Cardiac muscle cell (in vitro differentiated cells and primary cell): ENCODE measurements at regions not wholly inside any gene's neighbourhood (a gene's known extent, or its start where the extent isn't known, plus 50 kb on each side); places are given as distances from the start of the nearest gene placed in this dataset.

Experiments used
- DNase-seq, 2 donors: peaks; one replicate each; pipeline versions ENCODE4 v3.0.0 to v3.0.0-alpha.2; 2010 to 2017; ENCODE audit warnings: low read depth in 1 of 2, low spot score in 1 of 2
- H3K27ac ChIP-seq: fragments of 200-600 bp; sonication (generic); 2 replicates; pipeline ENCODE4 v1.5.1; 2016
- H3K27me3 ChIP-seq: fragments of 200-600 bp; sonication (generic); 2 replicates; pipeline ENCODE4 v1.6.0; 2016; ENCODE audit warnings: control low read depth
- H3K36me3 ChIP-seq: fragments of 200-600 bp; sonication (generic); 2 replicates; pipeline ENCODE4 v1.5.1; 2016; ENCODE audit warnings: control low read depth
- H3K4me1 ChIP-seq: fragments of 200-600 bp; sonication (generic); 2 replicates; pipeline ENCODE4 v1.8.1; 2017; ENCODE audit warnings: low read depth, mild to moderate bottlenecking, mixed run types
- H3K4me3 ChIP-seq: fragments of 200-600 bp; sonication (generic); 2 replicates; pipeline ENCODE4 v1.5.1; 2016; ENCODE audit warnings: mild to moderate bottlenecking
- H3K9me3 ChIP-seq: fragments of 200-600 bp; sonication (generic); 2 replicates; pipeline ENCODE4 v1.5.1; 2017; ENCODE audit warnings: low read depth, mild to moderate bottlenecking, control low read depth
- CTCF ChIP-seq: IDR thresholded peaks from 2 replicates; pipeline ENCODE4 v1.5.1; 2012; ENCODE audit warnings: low read depth, mild to moderate bottlenecking, low read length

- Histone ChIP-seq H3K36me3 (no peaks in the 10 kb centered on the region), H3K27me3 (no peaks in the 10 kb centered on the region), H3K9me3 (no peaks in the 10 kb centered on the region), H3K4me3 (no peak overlapping the region), H3K27ac (no peak overlapping the region), H3K4me1 (no peaks in the 10 kb centered on the region)
- TF ChIP-seq CTCF, result no peak
- DNase-seq, result no peak
Observed at GRCh38 chr12:88921434-88921833, 341.2 kb upstream of the KITLG start.

GRCh38 chr12:88918161-88918560 is 337.9 kb upstream of the KITLG start:
- no peak for TF ChIP-seq CTCF
- H3K27ac ChIP-seq, result no peak overlapping the region
- H3K4me1 ChIP-seq, result no peaks in the 10 kb centered on the region
- no peaks in the 10 kb centered on the region for H3K36me3 ChIP-seq
- no peak overlapping the region for H3K4me3 ChIP-seq
- no peaks in the 10 kb centered on the region for H3K27me3 ChIP-seq
- no peak for DNase-seq
- no peaks in the 10 kb centered on the region for H3K9me3 ChIP-seq

DNA sequence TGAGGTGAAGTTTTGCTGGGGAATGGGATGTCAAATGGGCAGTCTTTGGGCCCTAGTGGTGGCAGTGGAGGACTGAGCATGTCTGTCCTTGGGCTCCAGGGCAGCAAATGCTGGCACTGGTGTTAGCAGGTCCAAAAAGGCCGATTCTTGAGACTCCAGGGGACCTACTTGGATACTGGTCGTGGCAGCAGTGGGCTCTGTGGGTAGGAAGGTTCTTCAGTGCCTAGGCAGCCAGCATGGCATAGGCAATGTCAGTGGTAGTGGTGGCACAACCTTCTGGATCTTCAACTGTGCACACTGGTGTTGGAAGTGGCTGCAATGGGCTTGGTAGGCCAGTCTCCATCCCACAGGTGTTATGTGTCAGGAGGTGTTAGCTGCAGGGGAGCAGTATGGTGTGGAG is 334.7 kb upstream of the KITLG start:
- DNase-seq, result no peak
- Histone ChIP-seq H3K4me3 (no peak overlapping the region), H3K36me3 (no peaks in the 10 kb centered on the region), H3K27ac (no peak overlapping the region), H3K27me3 (no peaks in the 10 kb centered on the region), H3K9me3 (no peaks in the 10 kb centered on the region), H3K4me1 (no peaks in the 10 kb centered on the region)
- no peak for TF ChIP-seq CTCF

DNA sequence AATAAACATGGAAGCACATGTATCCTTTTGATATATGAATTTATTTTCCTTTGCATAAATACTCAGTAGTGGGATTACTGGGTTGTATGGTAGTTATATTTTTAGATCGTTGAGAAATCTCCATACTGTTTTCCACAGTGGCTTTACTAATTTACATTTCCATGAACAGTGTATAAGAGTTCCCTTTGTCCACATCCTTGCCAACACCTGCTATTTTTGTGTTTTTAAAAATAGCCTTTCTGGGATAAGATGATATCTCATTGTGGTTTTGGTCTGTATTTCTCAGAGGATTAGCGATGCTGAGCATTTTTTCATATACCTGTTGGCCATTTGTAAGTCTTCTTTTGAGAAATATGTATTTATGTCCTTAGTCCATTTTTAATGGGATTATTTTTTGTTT is 329.2 kb upstream of the KITLG start:
- TF ChIP-seq CTCF, result no peak
- DNase-seq, result no peak
- H3K27ac ChIP-seq, result no peak overlapping the region
- no peaks in the 10 kb centered on the region for H3K27me3 ChIP-seq
- no peak overlapping the region for H3K4me3 ChIP-seq
- H3K36me3 ChIP-seq, result no peaks in the 10 kb centered on the region
- H3K4me1 ChIP-seq, result no peaks in the 10 kb centered on the region
- no peaks in the 10 kb centered on the region for H3K9me3 ChIP-seq

DNA sequence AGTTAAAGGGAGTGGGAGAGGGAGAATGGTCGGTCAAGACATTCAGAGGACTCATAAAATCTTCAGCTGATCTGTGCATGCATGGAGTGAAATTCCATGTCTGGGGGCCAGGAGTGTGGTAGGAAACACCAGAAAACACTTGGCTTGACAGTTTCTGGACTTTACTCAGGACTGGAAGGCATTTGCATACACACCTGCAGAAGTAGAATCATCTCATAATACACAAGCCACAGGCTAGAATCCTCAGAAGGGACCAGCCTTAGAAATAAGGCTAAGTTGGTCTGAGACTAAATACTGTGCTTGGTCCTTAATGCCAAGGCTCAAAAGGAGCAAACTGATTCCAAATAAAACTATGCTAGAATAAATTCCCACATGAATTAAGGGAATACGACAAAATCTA is 328.1 kb upstream of the KITLG start:
- Histone ChIP-seq H3K36me3 (no peaks in the 10 kb centered on the region), H3K27me3 (no peaks in the 10 kb centered on the region), H3K27ac (no peak overlapping the region), H3K9me3 (no peaks in the 10 kb centered on the region), H3K4me3 (no peak overlapping the region), H3K4me1 (no peaks in the 10 kb centered on the region)
- no peak for TF ChIP-seq CTCF
- DNase-seq, result no peak

- TF ChIP-seq CTCF, result no peak
- H3K9me3 ChIP-seq, result no peaks in the 10 kb centered on the region
- H3K27me3 ChIP-seq, result no peaks in the 10 kb centered on the region
- no peak overlapping the region for H3K4me3 ChIP-seq
- H3K4me1 ChIP-seq, result no peaks in the 10 kb centered on the region
- H3K36me3 ChIP-seq, result no peaks in the 10 kb centered on the region
- DNase-seq, result no peak
- no peak overlapping the region for H3K27ac ChIP-seq
Observed at GRCh38 chr12:88904705-88905104, 324.4 kb upstream of the KITLG start.
